Fibroblast of peridontal ligament (primary cell): ENCODE measurements at regions not wholly inside any gene's neighbourhood (a gene's known extent, or its start where the extent isn't known, plus 50 kb on each side); places are given as distances from the start of the nearest gene placed in this dataset.

Experiments used
- DNase-seq: peaks from one replicate; pipeline ENCODE4 v3.0.0-alpha.2; 2010; ENCODE audit errors: extremely low read depth

GRCh38 chr1:11373895-11374747 lies 101.1 kb downstream of the UBIAD1 start:
- no peak for DNase-seq

GRCh38 chr1:11374748-11375110 lies 101.7 kb downstream of the UBIAD1 start:
- DNase-seq, result no peak

GRCh38 chr1:11377001-11377583 lies 101.9 kb upstream of the DISP3 start:
- DNase-seq, result no peak

GRCh38 chr1:11377954-11378353 lies 101.0 kb upstream of the DISP3 start:
- DNase-seq, result no peak

- no peak for DNase-seq
Observed at GRCh38 chr1:11379851-11380250, 99.1 kb upstream of the DISP3 start.

- no peak for DNase-seq
Observed at GRCh38 chr1:11380500-11380899, 98.5 kb upstream of the DISP3 start.

- no peak for DNase-seq
Observed at GRCh38 chr1:11383553-11384169, 95.3 kb upstream of the DISP3 start.

GRCh38 chr1:11384170-11384554 lies 94.8 kb upstream of the DISP3 start:
- DNase-seq, result no peak

- no peak for DNase-seq
Observed at GRCh38 chr1:11387829-11388228, 91.1 kb upstream of the DISP3 start.

- DNase-seq, result no peak
Observed at GRCh38 chr1:11388617-11389016, 90.3 kb upstream of the DISP3 start.

GRCh38 chr1:11391327-11391726 lies 87.6 kb upstream of the DISP3 start:
- no peak for DNase-seq

- DNase-seq, result no peak
Observed at GRCh38 chr1:11391886-11392285, 87.1 kb upstream of the DISP3 start.

- DNase-seq, result no peak
Observed at GRCh38 chr1:11394592-11395245, 84.2 kb upstream of the DISP3 start.

- no peak for DNase-seq
Observed at GRCh38 chr1:11395616-11396015, 83.3 kb upstream of the DISP3 start.

- DNase-seq, result no peak
Observed at GRCh38 chr1:11397151-11397901, 81.6 kb upstream of the DISP3 start.

GRCh38 chr1:11399250-11399649 lies 79.7 kb upstream of the DISP3 start:
- no peak for DNase-seq

- no peak for DNase-seq
Observed at GRCh38 chr1:11400155-11400554, 78.8 kb upstream of the DISP3 start.

GRCh38 chr1:11400567-11400966 lies 78.4 kb upstream of the DISP3 start:
- DNase-seq, result no peak

GRCh38 chr1:11406845-11407244 lies 72.1 kb upstream of the DISP3 start:
- DNase-seq, result no peak

- no peak for DNase-seq
Observed at GRCh38 chr1:11407301-11407994, 71.5 kb upstream of the DISP3 start.

GRCh38 chr1:11412141-11412540 lies 66.8 kb upstream of the DISP3 start:
- no peak for DNase-seq
